ENCODE measurements at regions not wholly inside any gene's neighbourhood (a gene's known extent, or its start where the extent isn't known, plus 50 kb on each side); places are given as distances from the start of the nearest gene placed in this dataset.

- no peak for TF ChIP-seq CTCF (conservative IDR thresholded peaks at IDR 0.05 in 1 of 2, IDR thresholded peaks at IDR 0.05 in 1 of 2; ENCODE audit: extremely low read depth in 1 of 2, insufficient read depth in 1 of 2, low read depth in 1 of 2, low read length in 2 of 2)
- TF ChIP-seq EZH2 (IDR thresholded peaks at IDR 0.05; ENCODE audit: borderline replicate concordance, low read length), result no peak
Observed at GRCh38 chr5:155082401-155082800, 68.8 kb downstream of the KIF4B start.
